ENCODE measurements at regions not wholly inside any gene's neighbourhood (a gene's known extent, or its start where the extent isn't known, plus 50 kb on each side); places are given as distances from the start of the nearest gene placed in this dataset.
"Not testable (repeated sequence)": the region's sequence is repeated elsewhere in the genome, so short reads cannot be mapped to it uniquely, and the experiment has no call there.

DNA sequence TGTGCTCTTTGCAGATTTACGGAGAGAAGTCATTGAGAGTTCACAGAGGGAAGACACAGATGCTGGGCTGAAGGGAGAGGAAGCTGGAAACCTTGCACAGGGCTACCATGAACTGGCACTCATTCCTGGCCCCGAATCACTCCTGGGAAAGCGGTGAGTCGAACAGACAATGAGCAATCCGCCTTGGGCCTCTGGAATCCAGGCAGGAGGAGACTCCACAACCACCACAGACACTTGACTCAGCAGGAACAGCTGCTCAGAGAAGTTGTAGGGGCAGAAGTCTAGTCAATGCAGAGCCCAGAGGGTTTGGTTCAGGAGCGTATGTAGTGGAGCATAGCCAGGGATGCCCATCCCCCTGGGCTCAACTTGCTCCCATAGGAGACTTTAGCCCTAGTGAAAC lies 62.8 kb upstream of the GRIA3 start (continued):
- TF ChIP-seq, protein P1, sequence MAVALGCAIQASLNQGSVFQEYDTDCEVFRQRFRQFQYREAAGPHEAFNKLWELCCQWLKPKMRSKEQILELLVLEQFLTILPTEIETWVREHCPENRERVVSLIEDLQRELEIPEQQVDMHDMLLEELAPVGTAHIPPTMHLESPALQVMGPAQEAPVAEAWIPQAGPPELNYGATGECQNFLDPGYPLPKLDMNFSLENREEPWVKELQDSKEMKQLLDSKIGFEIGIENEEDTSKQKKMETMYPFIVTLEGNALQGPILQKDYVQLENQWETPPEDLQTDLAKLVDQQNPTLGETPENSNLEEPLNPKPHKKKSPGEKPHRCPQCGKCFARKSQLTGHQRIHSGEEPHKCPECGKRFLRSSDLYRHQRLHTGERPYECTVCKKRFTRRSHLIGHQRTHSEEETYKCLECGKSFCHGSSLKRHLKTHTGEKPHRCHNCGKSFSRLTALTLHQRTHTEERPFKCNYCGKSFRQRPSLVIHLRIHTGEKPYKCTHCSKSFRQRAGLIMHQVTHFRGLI (CRISPR knock-in tag; IDR thresholded peaks at IDR 0.05) = no peak
- TF ChIP-seq, protein P2, sequence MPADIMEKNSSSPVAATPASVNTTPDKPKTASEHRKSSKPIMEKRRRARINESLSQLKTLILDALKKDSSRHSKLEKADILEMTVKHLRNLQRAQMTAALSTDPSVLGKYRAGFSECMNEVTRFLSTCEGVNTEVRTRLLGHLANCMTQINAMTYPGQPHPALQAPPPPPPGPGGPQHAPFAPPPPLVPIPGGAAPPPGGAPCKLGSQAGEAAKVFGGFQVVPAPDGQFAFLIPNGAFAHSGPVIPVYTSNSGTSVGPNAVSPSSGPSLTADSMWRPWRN (IDR thresholded peaks at IDR 0.05; ENCODE audit: low read depth) = no peak
- TF ChIP-seq TCFL5 (CRISPR knock-in tag; conservative IDR thresholded peaks at IDR 0.05) (no peak), ZNF282 (CRISPR knock-in tag; IDR thresholded peaks at IDR 0.05) (no peak)
- TF ChIP-seq, protein P3, sequence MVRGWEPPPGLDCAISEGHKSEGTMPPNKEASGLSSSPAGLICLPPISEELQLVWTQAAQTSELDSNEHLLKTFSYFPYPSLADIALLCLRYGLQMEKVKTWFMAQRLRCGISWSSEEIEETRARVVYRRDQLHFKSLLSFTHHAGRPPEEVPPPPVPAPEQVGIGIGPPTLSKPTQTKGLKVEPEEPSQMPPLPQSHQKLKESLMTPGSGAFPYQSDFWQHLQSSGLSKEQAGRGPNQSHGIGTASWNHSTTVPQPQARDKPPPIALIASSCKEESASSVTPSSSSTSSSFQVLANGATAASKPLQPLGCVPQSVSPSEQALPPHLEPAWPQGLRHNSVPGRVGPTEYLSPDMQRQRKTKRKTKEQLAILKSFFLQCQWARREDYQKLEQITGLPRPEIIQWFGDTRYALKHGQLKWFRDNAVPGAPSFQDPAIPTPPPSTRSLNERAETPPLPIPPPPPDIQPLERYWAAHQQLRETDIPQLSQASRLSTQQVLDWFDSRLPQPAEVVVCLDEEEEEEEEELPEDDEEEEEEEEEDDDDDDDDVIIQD (CRISPR knock-in tag; IDR thresholded peaks at IDR 0.05) = no peak
- TF ChIP-seq, protein P4, sequence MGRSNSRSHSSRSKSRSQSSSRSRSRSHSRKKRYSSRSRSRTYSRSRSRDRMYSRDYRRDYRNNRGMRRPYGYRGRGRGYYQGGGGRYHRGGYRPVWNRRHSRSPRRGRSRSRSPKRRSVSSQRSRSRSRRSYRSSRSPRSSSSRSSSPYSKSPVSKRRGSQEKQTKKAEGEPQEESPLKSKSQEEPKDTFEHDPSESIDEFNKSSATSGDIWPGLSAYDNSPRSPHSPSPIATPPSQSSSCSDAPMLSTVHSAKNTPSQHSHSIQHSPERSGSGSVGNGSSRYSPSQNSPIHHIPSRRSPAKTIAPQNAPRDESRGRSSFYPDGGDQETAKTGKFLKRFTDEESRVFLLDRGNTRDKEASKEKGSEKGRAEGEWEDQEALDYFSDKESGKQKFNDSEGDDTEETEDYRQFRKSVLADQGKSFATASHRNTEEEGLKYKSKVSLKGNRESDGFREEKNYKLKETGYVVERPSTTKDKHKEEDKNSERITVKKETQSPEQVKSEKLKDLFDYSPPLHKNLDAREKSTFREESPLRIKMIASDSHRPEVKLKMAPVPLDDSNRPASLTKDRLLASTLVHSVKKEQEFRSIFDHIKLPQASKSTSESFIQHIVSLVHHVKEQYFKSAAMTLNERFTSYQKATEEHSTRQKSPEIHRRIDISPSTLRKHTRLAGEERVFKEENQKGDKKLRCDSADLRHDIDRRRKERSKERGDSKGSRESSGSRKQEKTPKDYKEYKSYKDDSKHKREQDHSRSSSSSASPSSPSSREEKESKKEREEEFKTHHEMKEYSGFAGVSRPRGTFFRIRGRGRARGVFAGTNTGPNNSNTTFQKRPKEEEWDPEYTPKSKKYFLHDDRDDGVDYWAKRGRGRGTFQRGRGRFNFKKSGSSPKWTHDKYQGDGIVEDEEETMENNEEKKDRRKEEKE (IDR thresholded peaks at IDR 0.05; ENCODE audit: borderline replicate concordance in 1 of 2, control insufficient read depth in 1 of 2, low read depth in 2 of 2, low read length in 1 of 2) = no peak

DNA sequence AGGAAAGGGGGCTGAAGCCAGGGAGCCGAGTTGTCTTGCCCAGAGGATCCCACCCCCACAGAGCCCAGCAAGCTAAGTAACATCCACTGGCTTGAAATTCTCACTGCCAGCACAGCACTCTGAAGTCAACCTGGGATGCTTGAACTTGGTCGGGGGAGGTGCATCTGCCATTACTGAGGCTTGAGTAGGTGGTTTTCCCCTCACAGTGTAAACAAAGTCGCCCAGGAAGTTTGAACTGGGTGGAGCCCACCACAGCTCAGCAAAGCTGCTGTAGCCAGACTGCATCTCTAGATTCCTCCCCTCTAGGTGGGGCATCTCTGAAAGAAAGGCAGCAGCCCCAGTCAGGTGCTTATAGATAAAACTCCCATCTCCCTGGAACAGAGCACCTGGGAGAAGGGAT lies 54.3 kb upstream of the GRIA3 start:
- in situ Hi-C loops (cut with MboI); H3K27ac ChIP-seq (ENCODE audit: extremely low read depth, low read depth, low read length); CTCF ChIA-PET (ENCODE audit: low intra/inter-chr PET ratio); H3K4me3 ChIP-seq; H3K4me1 ChIP-seq (replicated peaks in 1 of 2; ENCODE audit: control insufficient read depth in 2 of 2, insufficient read depth in 2 of 2, low read length in 2 of 2); ATAC-seq; H3K79me2 ChIP-seq (ENCODE audit: control insufficient read depth, insufficient read depth, low read length); intact Hi-C loops (cut with micrococcal nuclease); H4K20me1 ChIP-seq (replicated peaks; ENCODE audit: control insufficient read depth, insufficient read depth, low read length); FAIRE-seq; BruUV-seq (replicated peaks); H3K4me2 ChIP-seq (ENCODE audit: insufficient read depth, low read length); DNase-seq (ENCODE audit: extremely low read depth in 1 of 4, low spot score in 3 of 4); H3K27me3 ChIP-seq (ENCODE audit: control insufficient read depth in 2 of 2, insufficient read depth in 2 of 2, low read length in 2 of 2); H2AFZ ChIP-seq (ENCODE audit: low read depth, low read length); H3K36me3 ChIP-seq (ENCODE audit: control insufficient read depth, insufficient read depth, low read length); H3K9ac ChIP-seq (ENCODE audit: insufficient read depth in 1 of 2, low read depth in 2 of 2, low read length in 2 of 2); H3K9me1 ChIP-seq (ENCODE audit: control insufficient read depth, insufficient read depth, low read length); H3K9me3 ChIP-seq (replicated peaks; ENCODE audit: control insufficient read depth, insufficient read depth, low read depth, low read length): not testable (repeated sequence)
- POLR2A ChIA-PET = interaction anchor here (1.2 kb wide), 1 partner anchor 11 kb away, joined by 3 read pairs; no protein-coding TSS in a partner anchor
- WGBS (ENCODE audit: insufficient coverage, low coverage, missing lambda C conversion rate) = 0% methylated on average over 3 of the region's 3 CpGs

All from K562 (cell line).